Activated CD4-positive, CD25-positive, alpha-beta regulatory T cell treated with anti-CD3 and anti-CD28 coated beads, Interleukin-2, amount 50 U/mL, for 16 hours (primary cell): ENCODE measurements at regions not wholly inside any gene's neighbourhood (a gene's known extent, or its start where the extent isn't known, plus 50 kb on each side); places are given as distances from the start of the nearest gene placed in this dataset.
"Not testable (repeated sequence)": the region's sequence is repeated elsewhere in the genome, so short reads cannot be mapped to it uniquely, and the experiment has no call there.

ENCODE experiments used
- DNase-seq: peaks from one replicate; pipeline ENCODE4 v3.0.0-alpha.2; 2020; ENCODE audit warnings: low read depth, low spot score

- DNase-seq: no peak
Observed at GRCh38 chr14:104230946-104231345, 92.6 kb downstream of the KIF26A start.

- DNase-seq: no peak
Observed at GRCh38 chr14:104232070-104232484, 93.7 kb downstream of the KIF26A start.

- DNase-seq: not testable (repeated sequence)
Observed at GRCh38 chr14:104234007-104234786, 95.8 kb downstream of the KIF26A start.

- no peak for DNase-seq
Observed at GRCh38 chr14:104235686-104236085, 97.3 kb downstream of the KIF26A start.

GRCh38 chr14:104237651-104238423 is 99.5 kb downstream of the KIF26A start:
- no peak for DNase-seq

- no peak for DNase-seq
Observed at GRCh38 chr14:104238424-104239184, 100.2 kb downstream of the KIF26A start.

- DNase-seq: no peak
Observed at GRCh38 chr14:104239185-104239775, 100.9 kb downstream of the KIF26A start.

- DNase-seq: no peak
Observed at GRCh38 chr14:104239861-104240301, 101.5 kb downstream of the KIF26A start.

GRCh38 chr14:104240434-104241157 is 102.2 kb downstream of the KIF26A start:
- no peak for DNase-seq

- DNase-seq: no peak
Observed at GRCh38 chr14:104243200-104243599, 104.8 kb downstream of the KIF26A start.

- no peak for DNase-seq
Observed at GRCh38 chr14:104244221-104245011, 106.0 kb downstream of the KIF26A start.

GRCh38 chr14:104245075-104245474 is 106.7 kb downstream of the KIF26A start:
- DNase-seq: no peak

- DNase-seq: no peak
Observed at GRCh38 chr14:104245723-104246122, 107.3 kb downstream of the KIF26A start.

GRCh38 chr14:104246401-104247335 is 108.3 kb downstream of the KIF26A start:
- DNase-seq: no peak

- no peak for DNase-seq
Observed at GRCh38 chr14:104247336-104248202, 109.2 kb downstream of the KIF26A start.

- no peak for DNase-seq
Observed at GRCh38 chr14:104248203-104249055, 110.0 kb downstream of the KIF26A start.

GRCh38 chr14:104249089-104249488 is 110.7 kb downstream of the KIF26A start:
- no peak for DNase-seq
